Stimulated activated CD4-positive, alpha-beta T cell treated with anti-CD3 and anti-CD28 coated beads, Interleukin-1b, Interleukin-23, amount 100 ng/mL, for 1 hour (primary cell): ENCODE measurements at regions not wholly inside any gene's neighbourhood (a gene's known extent, or its start where the extent isn't known, plus 50 kb on each side); places are given as distances from the start of the nearest gene placed in this dataset.
"Not testable (repeated sequence)": the region's sequence is repeated elsewhere in the genome, so short reads cannot be mapped to it uniquely, and the experiment has no call there.

Source experiments
- DNase-seq, 2 donors: peaks; one replicate each; pipeline ENCODE4 v3.0.0-alpha.2; 2020; ENCODE audit warnings: low read depth in 2 of 2

DNA sequence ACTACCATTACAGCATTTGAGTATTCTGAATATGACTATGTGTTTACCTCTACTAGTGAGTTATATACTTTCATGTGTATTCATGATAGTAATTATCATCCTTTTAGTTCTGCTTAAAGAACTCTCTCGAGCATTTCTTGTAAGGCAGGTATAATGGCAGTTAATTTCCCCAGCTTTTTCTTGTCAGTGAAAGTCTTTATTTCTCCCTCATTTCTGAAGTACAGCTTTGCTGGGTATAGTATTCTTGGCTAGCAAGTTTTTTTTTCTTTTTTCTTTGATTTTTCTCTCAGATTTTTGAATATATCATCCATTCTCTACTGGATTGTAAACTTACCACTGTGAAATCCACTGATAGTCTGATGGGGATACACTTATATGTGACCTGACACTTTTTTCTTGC lies 165.9 kb upstream of the ARHGAP5 start:
- no peak for DNase-seq

DNA sequence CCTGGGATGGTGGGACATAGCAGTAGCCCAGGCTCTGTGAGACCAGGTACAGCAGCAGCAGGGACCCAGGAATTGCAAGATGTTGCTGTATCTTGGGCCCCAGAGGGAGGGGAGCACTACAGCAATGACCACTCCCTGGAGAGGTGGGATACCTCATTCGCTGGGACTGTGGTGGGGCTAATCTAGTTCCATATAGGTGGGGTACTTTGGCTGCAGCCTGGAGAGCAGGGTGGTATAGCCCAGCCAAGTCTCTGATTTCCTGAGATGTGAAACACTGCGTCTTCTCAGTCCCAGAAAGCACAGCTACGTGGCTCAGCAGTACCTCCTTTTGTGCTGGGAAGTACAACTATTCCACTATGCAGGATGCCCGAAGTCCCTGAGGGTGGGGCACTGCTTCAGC lies 163.7 kb upstream of the ARHGAP5 start:
- no peak for DNase-seq

DNA sequence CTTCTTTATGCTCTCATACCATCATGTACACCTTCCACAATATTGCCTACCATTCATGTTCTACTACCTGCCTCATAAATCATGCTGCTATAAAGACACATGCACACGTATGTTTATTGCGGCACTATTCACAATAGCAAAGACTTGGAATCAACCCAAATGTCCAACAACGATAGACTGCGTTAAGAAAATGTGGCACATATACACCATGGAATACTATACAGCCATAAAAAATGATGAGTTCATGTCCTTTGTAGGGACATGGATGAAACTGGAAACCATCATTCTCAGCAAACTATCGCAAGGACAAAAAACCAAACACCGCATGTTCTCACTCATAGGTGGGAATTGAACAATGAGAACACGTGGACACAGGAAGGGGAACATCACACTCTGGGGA lies 158.8 kb upstream of the ARHGAP5 start:
- not testable (repeated sequence) for DNase-seq

DNA sequence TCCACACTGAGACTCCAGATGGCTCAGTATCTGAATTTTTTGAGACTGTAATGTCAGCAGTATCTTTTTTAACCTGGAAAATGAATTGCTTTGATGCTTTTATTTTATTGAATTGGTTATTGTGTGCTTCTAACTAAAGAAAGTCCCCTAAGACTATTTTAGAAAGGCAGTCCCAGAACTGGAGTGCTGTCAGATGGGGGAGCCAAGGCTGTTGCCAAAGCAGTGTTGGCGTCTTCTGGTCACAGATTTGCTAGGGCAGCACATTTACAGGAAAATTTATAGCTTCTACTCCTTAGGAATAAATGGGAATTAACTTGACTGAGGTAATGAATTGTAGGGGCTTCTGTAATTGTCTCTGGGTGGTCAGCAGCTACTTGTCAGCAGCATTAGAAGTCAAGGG lies 157.1 kb upstream of the ARHGAP5 start:
- no peak for DNase-seq

DNA sequence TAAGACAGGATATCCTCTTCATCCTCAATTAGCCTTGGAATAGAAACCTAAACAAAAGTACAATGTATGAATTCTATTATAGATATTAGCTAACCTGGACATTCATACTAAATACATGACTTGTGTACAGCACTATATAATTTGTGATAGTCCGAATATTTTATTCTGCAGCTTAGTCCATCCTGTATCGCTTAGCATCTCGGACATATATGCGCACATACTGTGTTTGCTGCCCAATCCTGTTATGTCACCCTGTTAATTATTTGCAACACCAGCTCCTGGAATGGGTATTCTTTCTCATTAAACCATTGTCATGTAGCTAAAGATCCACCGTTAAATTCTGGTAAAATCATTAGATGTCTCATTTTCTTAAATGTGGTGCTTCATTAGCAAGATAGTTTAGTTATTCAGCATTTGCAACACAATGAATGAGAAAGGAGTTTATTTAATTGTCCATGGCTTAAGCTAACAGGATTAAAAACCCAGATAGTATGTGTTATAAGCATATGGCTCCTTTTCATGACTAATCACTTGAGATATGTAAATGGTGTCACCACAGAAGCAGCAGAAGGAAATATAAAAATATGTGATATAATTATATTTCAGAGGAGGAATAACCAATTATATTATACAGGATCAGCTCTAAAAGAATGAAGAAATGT lies 156.0 kb upstream of the ARHGAP5 start:
- no peak for DNase-seq

DNA sequence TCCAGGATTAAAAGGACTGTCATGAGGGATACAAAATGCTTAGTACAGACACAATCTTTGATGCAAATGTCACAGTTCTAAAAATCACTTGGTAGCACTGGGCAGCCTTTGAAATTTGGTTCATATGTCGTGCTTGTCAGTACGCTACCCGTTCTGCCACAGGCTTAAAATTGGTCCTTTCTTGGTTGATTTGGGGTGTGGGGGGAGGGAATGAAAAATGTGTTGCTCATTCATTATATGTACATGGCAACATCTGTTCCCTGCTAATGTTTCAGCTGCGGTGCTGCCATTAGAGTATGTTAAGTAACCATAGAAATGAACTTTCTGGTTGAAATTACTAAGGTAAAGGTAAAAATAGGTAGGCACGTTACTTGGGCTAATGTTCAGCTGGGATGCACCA lies 155.4 kb upstream of the ARHGAP5 start:
- no peak for DNase-seq

DNA sequence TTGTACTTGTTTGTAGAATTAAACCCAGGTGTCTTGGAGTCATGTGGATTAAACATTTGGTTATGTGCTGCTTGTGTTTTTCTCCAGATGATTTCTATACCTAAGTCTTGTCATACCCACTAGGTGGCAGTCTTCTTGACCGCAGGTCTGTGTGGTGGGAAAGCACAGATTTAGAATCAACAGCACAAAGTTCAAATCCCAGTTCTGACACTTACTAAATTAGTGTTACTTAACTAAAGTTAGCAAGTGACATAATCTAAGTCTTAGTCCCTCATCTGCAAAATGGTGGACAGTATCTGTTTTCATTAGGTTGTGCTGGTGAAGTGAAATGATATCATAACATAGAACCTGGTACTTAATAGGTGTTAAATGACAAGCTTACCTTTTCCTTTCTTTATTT lies 151.0 kb upstream of the ARHGAP5 start:
- DNase-seq = no peak

DNA sequence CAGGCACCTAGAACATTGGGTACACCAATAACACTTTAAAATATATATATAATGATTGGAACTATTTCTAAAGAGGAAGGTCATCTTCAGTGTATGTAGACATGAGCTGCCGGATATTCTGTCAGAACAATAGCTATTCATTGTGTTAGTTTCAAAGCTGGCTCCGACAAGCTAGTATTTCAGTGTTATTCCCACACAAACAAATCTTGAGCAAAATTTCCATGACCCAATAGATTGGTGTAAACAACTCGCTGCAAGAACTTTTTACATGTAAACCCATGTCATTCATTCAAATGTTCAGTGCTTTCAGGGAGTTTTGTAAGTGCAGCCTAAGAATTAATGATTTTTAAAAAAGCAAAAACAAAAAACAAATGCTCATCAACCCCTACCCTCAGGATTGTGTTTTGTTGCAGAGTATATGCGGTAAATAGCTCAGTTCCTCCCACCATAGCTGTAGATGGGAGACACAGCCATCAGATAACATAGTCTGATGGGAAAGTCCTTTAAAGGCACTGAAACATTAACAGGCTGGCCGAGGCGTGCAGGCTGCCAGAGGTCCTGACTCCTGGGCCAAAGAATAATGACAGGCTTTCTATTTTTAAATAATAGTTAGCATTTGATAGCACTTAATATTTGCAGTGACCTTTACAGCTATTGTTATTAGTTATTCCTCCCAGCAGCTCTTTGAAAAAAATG lies 150.3 kb upstream of the ARHGAP5 start:
- DNase-seq = no peak

DNA sequence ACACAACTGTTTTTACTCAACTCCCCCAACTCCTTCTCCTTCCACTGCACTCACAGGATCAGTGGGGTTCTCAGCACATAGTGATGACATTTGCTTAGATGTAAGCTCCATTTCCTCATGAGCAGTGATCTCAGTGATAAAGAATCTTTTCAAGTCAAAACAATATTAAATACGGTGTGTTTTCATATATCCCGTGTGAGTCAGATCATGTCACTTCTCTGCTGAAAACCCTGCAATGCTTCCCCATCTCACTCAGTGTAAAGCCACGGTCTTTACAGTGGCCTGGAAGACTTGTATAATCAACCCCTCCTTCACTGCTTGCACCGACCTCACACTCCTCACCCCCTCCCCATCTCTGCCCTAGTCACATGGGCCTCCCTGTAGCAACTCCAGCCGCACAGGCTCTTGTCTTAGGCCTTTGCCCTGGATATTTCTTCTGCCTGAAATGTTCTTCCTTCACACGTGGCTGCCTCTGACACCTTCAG lies 149.7 kb upstream of the ARHGAP5 start:
- DNase-seq = no peak

DNA sequence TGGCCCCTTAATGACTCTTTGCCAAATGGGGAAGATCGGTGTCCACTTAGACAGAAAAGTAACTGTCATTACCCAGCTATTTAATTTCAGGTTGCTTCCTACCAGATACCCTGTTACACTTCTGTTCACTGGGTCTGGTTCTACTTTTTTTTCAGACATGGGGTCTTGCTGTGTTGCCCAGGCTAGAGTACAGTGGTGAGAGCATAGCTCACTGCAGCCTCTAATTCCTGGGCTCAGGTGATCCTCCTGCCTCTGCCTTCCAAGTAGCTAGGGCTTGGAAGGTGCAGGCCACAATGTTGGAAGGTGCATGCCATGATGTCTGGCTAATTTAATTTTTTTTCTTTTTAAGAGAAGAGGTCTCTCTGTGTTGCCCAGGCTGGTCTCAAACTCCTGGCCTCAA lies 147.0 kb upstream of the ARHGAP5 start:
- DNase-seq = no peak

DNA sequence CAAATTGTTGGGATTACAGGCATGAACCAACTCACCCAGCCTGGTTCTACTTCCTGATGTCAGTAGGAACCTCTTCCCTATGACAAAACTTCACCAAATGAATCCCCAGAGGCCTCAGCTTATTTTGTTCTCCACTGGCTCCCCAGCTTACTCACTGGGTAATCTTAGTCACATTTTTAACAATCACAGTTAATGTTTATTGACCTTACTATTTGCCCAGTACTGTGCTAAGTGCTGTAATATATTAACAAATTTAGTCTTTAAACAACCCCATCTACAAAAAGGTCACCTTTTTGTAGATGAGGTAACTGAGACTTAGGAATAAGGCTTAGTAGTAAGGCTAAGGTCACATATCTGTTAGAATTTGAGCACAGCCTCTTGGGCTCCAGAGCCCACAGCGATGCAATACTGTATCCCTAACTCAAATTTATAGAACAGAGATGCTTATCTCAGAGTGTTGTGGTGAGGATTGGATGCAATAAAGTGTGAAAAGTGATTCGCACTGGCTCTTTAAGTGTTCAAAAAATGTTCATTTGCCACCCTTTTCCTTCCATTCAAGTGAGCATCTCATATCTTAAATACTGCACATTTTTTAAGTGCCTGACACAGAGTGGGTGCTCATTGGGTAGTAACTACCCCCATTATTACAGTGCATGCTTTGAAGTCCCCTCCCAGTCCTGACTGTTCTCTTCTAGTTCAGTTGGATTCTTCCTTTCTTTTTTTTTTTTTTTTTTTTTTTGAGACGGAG lies 146.4 kb upstream of the ARHGAP5 start:
- DNase-seq = no peak

DNA sequence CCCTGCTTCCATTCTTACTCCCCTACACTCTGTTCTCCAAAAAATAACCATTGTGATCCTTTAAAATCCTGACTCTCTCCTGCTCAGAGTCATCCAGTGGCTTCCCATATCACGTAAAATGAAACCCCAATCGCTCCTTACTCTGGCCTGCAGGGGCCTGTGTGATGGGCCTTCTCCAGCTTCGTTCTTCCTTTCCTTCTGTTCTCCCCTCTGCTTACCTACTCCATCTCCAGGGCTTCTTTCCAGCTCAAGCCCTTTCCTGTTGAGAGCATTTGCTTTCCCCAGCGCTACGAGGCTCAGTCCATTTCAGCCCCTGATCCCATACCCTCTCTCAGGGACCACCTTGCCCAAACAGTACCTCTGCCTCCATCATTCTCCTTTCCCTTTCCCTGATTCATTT lies 144.4 kb upstream of the ARHGAP5 start:
- DNase-seq = no peak

DNA sequence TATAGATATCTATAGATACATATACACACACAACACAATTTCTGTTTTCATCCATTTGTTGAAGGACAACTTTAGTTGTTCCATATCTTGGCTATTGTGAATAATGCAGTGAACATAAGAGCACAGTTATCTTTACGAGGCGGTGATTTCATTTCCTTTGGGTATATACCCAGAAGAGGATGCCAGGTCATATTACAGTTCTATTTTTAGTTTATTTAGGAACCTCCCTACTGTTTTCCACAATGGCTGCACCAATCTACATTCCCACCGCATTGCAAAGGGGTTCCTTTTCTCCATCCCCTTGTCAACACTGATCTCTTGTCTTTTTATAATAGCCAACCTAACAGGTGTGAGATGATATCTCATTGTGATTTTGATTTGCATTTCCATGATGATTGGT lies 143.4 kb upstream of the ARHGAP5 start:
- no peak for DNase-seq

DNA sequence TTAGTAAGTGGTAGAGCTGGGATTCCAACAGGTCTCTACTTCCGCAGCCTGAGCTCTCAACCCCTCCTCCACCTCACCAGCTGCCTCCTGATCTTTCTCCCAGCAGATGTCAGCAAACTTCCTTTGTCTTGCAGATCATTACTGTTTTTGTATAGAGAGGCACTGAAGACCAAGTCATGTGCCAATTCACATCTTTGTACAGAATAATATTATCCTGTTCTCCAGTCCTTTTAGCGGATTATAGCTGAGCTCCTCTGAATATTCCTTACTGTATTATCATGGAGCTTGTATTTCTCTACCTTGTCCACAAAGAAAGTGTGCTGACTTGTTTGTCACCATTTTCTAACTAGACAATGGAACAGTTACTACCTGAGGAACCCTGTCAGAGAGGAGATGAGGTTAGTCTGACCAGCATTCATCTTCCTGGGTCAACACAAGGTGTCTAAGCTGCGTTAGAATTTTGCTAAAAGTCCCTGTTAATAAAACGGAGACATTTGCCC lies 142.3 kb upstream of the ARHGAP5 start:
- no peak for DNase-seq

DNA sequence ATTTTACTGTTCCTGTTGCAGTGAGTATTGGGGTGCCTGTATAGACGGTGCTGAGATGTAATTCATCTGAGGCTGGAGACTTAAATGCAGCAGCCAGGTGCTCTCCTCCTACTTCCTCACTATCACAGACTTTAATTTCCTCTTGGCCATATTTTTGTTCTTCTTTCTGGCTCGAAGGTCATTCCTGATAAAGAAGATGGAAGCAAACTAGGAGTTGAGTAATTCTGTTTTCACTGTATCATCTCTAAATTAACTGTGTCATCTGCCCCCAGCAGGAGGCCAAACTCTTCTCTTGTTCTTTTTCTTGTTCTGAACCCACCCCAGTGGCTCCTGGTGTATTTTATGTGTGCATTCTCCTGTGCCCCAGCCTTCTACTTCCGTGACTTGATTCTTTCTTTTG lies 141.7 kb upstream of the ARHGAP5 start:
- DNase-seq = no peak

DNA sequence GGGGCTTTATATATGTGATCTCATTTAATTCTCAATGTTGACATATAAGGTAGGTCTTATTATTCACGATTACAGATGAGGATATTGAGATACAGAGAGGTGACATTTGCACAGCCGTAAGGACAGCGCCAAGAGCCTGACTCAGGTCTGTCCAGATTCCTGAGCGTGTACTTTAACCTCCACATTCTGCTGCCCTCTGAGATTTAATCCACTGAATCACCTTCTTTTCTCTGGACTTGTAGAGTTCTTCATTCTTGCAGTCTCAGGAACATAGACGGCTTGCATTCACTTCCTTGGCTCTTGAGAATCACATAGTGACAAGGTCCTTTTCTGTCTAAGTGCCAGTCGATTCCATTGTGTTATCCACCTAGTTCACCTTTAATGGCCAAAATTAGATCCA lies 141.0 kb upstream of the ARHGAP5 start:
- no peak for DNase-seq

DNA sequence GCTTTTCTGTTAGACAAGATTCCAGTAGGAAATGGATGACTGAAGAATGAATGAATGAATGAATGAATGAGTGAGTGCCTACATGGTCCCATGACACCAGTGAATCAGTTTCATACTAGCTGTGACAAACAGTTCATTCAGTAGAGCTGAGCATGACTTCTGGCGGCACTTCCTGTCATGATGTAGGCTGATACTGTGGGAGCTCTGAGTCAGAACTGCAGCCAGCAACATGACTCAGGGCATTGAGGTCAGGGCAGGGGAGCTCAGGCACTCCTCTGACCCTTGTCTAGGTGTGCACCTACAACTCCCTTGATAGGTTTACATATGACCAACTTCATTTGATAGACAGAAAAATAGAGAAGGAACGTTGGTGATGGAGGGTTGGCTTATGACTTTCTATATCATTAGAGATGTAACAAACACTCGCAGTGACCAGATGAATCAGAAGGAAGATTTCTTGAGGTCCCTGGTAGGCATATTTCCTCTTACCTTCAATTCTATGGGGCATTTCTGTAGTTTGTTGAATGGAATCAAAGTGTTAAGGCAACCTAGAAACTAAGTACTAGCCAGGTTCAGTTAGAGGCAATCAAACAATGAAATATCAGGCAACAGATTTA lies 139.3 kb upstream of the ARHGAP5 start:
- peak in 1 of 2 donors; percentile 31 for DNase-seq

DNA sequence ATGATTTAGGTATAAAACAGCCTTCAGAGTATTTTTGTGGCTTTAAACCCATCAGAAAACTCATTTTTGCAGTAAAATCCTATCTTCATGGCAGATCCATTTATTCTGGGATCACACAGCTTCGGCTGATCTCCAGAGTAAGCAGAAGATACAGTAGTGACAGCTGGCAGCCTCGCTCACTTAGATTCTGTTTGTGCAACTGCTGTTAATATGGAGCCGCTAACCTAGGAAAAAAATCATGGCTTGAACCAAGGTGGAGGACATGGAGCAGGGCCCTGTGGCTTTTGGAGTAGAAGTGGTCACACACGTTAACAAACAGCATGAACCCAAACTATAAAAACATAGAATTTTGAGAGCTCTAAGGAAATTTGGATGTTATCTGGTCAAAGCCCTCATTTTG lies 137.2 kb upstream of the ARHGAP5 start:
- no peak for DNase-seq

DNA sequence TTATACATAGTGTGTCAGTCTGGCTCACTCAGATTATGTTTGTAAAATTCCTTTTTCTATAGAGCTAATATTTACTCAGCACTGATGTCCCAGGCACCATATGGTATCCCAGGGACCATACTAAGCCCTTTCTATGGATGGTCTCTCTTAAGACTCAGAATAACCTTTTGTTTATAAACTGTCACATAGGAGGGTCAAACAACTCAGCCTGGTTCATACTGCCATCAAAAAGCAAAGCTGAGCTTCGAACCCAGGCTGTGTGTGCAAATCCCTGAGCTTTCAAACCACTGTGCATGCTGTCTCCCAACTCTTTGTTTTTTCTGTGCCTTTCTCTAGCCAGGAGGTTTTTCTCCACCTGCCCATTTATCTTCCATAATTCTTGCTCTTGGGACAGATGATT lies 135.6 kb upstream of the ARHGAP5 start:
- DNase-seq = no peak

DNA sequence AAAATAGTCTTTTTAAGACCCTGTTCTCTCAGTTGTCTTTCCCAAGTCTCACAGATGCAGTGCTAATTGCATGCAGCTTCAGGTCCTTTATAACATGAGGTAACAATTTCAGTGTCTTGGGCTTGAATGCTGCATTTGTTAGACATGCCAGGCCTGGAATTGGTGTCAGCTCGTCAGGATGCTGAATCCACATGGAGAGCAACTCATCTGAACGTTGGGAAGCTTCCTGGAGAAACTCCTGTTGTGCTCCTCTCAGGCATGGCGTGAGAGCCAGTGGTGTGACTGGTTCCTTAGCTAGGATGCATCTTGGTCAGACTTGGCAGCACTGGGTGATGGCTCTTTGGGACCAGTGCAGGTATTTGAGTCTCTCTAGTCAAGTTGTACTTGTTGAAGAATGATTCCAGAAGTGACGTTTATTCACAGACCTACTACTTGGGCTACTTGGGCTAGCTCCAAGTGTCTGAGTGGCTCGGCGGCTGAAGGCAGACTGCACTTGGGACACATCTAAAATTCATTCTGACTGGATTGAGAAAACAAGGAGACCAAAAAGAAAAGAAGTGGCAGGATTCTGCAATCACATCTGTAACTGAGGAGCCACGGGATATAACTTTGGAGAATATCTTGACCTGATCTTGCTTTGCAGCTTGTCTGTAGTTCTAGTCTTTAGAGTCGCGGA lies 134.8 kb upstream of the ARHGAP5 start:
- no peak for DNase-seq

DNA sequence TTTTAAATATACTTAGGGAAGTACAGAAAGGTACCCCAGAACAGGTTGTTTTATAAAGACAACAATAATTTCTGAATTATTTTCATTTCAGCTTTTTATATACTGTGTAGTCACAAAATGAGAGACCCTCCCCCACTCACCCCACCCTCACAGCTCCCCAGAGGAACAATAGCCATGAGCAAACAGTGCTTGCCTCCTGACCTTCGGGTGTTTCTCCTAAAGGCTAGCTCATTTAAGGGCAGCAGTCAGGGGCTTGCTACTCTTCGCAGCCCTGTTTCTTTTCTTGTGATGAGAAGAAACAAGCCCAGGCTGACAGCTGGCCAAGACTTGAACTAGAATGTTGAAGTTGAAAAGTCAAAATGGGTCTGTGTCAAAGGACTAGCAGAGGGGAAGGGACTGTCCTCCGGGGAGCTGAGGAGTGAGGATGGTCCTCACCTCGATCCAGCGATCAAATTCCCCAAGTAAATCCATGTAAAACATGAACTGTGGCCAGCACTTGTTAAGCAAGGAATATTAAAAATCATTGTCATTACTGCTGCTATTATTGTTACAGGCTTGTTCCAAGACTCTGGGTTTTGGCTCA lies 133.8 kb upstream of the ARHGAP5 start:
- no peak for DNase-seq
